HEK293T (cell line): ENCODE measurements at regions not wholly inside any gene's neighbourhood (a gene's known extent, or its start where the extent isn't known, plus 50 kb on each side); places are given as distances from the start of the nearest gene placed in this dataset.

Source experiments
- FOXM1 ChIP-seq: fragments of 450-650 bp; IDR thresholded peaks from 2 replicates; pipeline ENCODE4 v1.6.1; 2017; ENCODE audit warnings: mild to moderate bottlenecking, borderline replicate concordance
- HDGF ChIP-seq: fragments of 450-650 bp; IDR thresholded peaks from 2 replicates; pipeline ENCODE4 v1.6.1; 2017; ENCODE audit warnings: antibody characterized with exemption, borderline replicate concordance
- LEF1 ChIP-seq: fragments of 450-650 bp; IDR thresholded peaks from 2 replicates; pipeline ENCODE4 v1.6.1; 2017; ENCODE audit warnings: mild to moderate bottlenecking, borderline replicate concordance
- NFRKB ChIP-seq: fragments of 450-650 bp; IDR thresholded peaks from 2 replicates; pipeline ENCODE4 v1.6.1; 2016; ENCODE audit warnings: mild to moderate bottlenecking, moderate library complexity
- SP1 ChIP-seq: fragments of 450-650 bp; IDR thresholded peaks from 2 replicates; pipeline ENCODE4 v1.6.1; 2017
- TARDBP ChIP-seq: fragments of 450-650 bp; IDR thresholded peaks from 2 replicates; pipeline ENCODE4 v1.6.1; 2016

GRCh38 chr18:30350263-30350662, 692.3 kb downstream of the DSC3 start:
- TF ChIP-seq FOXM1 (no peak), SP1 (no peak), NFRKB (no peak), TARDBP (no peak), LEF1 (no peak), HDGF (no peak)
